BJ (cell line): ENCODE measurements at regions not wholly inside any gene's neighbourhood (a gene's known extent, or its start where the extent isn't known, plus 50 kb on each side); places are given as distances from the start of the nearest gene placed in this dataset.

ENCODE experiments used
- CTCF ChIA-PET: fragments of 350-600 bp; formaldehyde crosslinking; extraction: SDS; loops from one replicate; lab custom pipeline; 2021; ENCODE audit warnings: antibody characterized with exemption, inconsistent platforms; lab: Yijun Ruan, JAX
- POLR2A ChIA-PET: fragments of 300-600 bp; sonication (Branson Sonifier 250); formaldehyde crosslinking; extraction: SDS; loops from one replicate; lab custom pipeline; 2021; ENCODE audit warnings: antibody characterized with exemption; lab: Charles Lee
- DNase-seq: peaks from one replicate; pipeline ENCODE4 v3.0.0-alpha.2; 2011; ENCODE audit warnings: low read depth
- H3K27me3 ChIP-seq: 2 replicates; pipeline ENCODE4 v1.6.0; 2011; ENCODE audit warnings: low read length; ENCODE audit not compliant: control insufficient read depth, insufficient read depth
- H3K36me3 ChIP-seq: 2 replicates; pipeline ENCODE4 v1.5.1; 2011; ENCODE audit warnings: low read length; ENCODE audit not compliant: control insufficient read depth, insufficient read depth
- H3K4me3 ChIP-seq: 2 replicates; pipeline ENCODE4 v1.5.1; 2011; ENCODE audit warnings: low read depth, mild to moderate bottlenecking, control low read depth, low read length
- TF ChIP-seq, protein P1 (sequence below): IDR thresholded peaks from 2 replicates; pipeline ENCODE4 v1.5.1; 2011; ENCODE audit warnings: low read depth, mild to moderate bottlenecking, control low read depth, inconsistent platforms, low read length, moderate library complexity; ENCODE audit not compliant: insufficient read depth

DNA sequence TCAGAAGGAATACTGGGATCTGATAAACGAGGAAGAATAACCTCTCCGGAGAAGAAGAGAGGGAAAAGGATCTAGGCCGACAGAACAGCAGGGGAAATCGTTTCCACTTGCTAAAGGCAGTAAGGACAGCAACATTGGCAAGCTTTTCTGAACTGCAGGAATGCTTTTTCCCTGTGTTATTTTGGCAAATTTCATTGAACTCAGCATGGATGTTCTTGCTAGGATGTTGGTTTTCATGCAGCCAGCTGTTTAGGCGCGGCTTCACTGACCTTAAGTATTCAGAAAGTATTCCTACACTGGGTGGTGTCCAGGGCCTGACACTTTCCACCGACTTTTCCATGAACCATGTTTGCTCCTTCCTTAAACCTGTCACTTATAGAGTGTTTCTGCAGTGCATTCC is 489.7 kb downstream of the CNTN3 start:
- TF ChIP-seq, protein P1, sequence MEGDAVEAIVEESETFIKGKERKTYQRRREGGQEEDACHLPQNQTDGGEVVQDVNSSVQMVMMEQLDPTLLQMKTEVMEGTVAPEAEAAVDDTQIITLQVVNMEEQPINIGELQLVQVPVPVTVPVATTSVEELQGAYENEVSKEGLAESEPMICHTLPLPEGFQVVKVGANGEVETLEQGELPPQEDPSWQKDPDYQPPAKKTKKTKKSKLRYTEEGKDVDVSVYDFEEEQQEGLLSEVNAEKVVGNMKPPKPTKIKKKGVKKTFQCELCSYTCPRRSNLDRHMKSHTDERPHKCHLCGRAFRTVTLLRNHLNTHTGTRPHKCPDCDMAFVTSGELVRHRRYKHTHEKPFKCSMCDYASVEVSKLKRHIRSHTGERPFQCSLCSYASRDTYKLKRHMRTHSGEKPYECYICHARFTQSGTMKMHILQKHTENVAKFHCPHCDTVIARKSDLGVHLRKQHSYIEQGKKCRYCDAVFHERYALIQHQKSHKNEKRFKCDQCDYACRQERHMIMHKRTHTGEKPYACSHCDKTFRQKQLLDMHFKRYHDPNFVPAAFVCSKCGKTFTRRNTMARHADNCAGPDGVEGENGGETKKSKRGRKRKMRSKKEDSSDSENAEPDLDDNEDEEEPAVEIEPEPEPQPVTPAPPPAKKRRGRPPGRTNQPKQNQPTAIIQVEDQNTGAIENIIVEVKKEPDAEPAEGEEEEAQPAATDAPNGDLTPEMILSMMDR, result no peak
- CTCF ChIA-PET, result no interaction called here
- Histone ChIP-seq H3K27me3 (no peaks in the 10 kb centered on the region), H3K36me3 (no peaks in the 10 kb centered on the region), H3K4me3 (no peak overlapping the region)
- POLR2A ChIA-PET, result no interaction called here
- DNase-seq, result no peak

- ChIA-PET CTCF (interaction anchor here (1.0 kb wide), 1 partner anchor 100 kb away, joined by 3 read pairs; no protein-coding TSS in a partner anchor), POLR2A (no interaction called here)
- Histone ChIP-seq H3K4me3 (no peak overlapping the region), H3K36me3 (no peaks in the 10 kb centered on the region), H3K27me3 (no peaks in the 10 kb centered on the region)
- DNase-seq, result no peak
- TF ChIP-seq, protein P1, result no peak
These were observed 492.2 kb downstream of the CNTN3 start for GRCh38 chr3:74122281-74122680.

DNA sequence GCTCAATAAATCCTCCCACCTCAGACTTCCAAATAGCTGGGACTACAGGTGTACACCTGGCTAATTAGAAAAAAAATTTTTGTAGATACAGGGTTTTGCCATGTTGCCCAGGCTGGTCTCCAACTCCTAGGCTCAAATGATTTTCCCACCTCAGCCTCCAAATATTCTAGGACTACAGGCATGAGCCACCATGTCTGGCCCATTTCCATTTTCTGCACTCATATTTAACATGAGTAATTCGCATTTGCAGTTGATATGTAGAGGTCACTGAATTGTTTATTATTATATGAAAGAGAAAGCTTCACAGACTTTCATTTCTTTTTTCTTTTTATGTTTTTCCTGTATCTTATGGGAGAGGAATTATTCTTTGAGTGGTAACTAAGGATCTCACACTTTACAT is 492.7 kb downstream of the CNTN3 start:
- CTCF ChIA-PET, result interaction anchor here (1.0 kb wide), 1 partner anchor 99 kb away, joined by 3 read pairs; no protein-coding TSS in a partner anchor
- no peaks in the 10 kb centered on the region for H3K27me3 ChIP-seq
- no peak overlapping the region for H3K4me3 ChIP-seq
- no peaks in the 10 kb centered on the region for H3K36me3 ChIP-seq
- TF ChIP-seq, protein P1, result no peak
- no peak for DNase-seq
- POLR2A ChIA-PET, result no interaction called here

DNA sequence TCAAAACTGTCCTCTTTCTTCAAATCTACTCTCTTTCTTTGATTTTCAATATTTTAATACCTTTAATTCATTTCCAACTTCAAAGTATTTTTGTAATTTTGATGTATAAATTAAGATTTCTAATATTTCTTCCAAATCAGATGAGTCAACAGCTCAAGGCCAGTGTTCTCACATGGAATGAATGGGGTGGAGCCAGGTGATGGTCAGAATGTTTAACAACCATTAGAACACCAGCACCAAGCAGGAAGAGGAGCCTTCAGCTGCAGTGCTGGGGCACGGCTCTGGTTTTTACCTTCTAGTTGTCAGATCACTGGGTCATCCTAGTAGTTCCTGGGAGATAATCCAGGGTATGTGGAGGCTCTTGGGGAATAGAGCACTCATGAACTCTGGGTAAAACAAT is 494.5 kb upstream of the PDZRN3 start:
- TF ChIP-seq, protein P1, result no peak
- Histone ChIP-seq H3K36me3 (no peaks in the 10 kb centered on the region), H3K4me3 (no peak overlapping the region), H3K27me3 (no peaks in the 10 kb centered on the region)
- DNase-seq, result no peak
- POLR2A ChIA-PET, result no interaction called here
- CTCF ChIA-PET, result no interaction called here

DNA sequence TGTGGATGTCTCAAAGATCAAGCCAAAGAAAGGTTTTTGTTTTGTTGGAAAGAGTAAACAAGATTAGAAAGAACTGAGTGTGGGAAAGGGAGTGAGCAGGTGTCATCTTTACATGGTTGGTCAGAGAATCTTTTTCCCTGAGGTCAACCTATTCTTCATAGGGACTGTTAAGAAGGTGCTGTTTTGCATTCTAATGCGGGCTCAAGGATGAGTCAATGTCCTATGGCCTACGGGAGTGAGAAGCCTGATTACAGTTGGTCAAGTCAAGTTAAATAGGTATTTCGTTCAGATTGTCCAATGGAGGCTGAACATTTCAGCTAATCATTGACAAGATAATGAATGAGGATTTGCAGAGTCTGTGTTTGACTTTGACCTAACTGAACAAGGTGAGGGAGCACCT is 491.2 kb upstream of the PDZRN3 start:
- Histone ChIP-seq H3K27me3 (no peaks in the 10 kb centered on the region), H3K36me3 (no peaks in the 10 kb centered on the region), H3K4me3 (no peak overlapping the region)
- ChIA-PET CTCF (no interaction called here), POLR2A (no interaction called here)
- no peak for DNase-seq
- TF ChIP-seq, protein P1, result no peak
